AG04450 (cell line): ENCODE measurements at regions not wholly inside any gene's neighbourhood (a gene's known extent, or its start where the extent isn't known, plus 50 kb on each side); places are given as distances from the start of the nearest gene placed in this dataset.
"Not testable (repeated sequence)": the region's sequence is repeated elsewhere in the genome, so short reads cannot be mapped to it uniquely, and the experiment has no call there.

Source experiments
- CTCF ChIA-PET: fragments of 300-600, 350-600 bp; formaldehyde crosslinking; extraction: SDS; loops from one replicate; lab custom pipeline; 2022; ENCODE audit warnings: antibody characterized with exemption, inconsistent platforms; lab: Charles Lee
- POLR2A ChIA-PET: fragments of 350-600 bp; formaldehyde crosslinking; extraction: SDS; loops from one replicate; lab custom pipeline; 2021; ENCODE audit warnings: antibody characterized with exemption, inconsistent platforms; lab: Yijun Ruan, JAX
- DNase-seq: peaks from one replicate; pipeline ENCODE4 v3.0.0-alpha.2; 2011; ENCODE audit warnings: low read depth, low spot score
- H3K27ac ChIP-seq: one replicate; pipeline ENCODE4 v1.5.1; 2012; ENCODE audit warnings: low read depth, low read length, control low read depth
- H3K27me3 ChIP-seq: one replicate; pipeline ENCODE4 v1.6.0; 2012; ENCODE audit warnings: low read length; ENCODE audit not compliant: control insufficient read depth, insufficient read depth
- H3K4me3 ChIP-seq: 2 replicates; pipeline ENCODE4 v1.5.1; 2011; ENCODE audit warnings: mild to moderate bottlenecking, low read depth, low read length, control low read depth
- H3K9me3 ChIP-seq: 2 replicates; pipeline ENCODE4 v1.5.1; 2012; ENCODE audit warnings: low read length; ENCODE audit not compliant: control insufficient read depth, insufficient read depth
- TF ChIP-seq, protein P1 (sequence below): IDR thresholded peaks from 2 replicates; pipeline ENCODE4 v1.5.1; 2011; ENCODE audit warnings: low read depth, low read length, control low read depth, inconsistent platforms

DNA sequence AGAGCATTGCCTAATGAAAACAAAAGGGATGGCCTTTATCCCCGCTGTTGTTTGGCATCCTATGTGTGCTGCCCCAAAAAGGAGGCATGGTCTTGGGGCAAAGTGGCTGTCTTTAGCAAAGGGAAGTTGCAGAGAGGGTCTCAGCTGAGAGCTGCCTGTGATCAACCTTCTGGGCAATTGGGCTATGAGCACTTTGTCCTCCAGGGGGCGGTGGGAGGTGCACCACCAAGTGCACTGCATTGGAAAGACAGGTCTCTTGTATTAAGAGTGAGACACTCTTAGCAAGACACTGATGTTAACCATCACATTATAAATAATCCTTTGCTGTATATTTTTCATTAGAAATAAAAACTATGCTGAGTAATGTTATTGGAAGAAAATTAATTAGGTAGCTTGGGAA, 314.8 kb downstream of the POM121L12 start:
- Histone ChIP-seq H3K9me3 (peaks cover 6% of the 10 kb centered on the region; the same call in 1 of the 2 replicates), H3K27me3 (no peaks in the 10 kb centered on the region), H3K27ac (no peak overlapping the region), H3K4me3 (no peak overlapping the region)
- no peak for DNase-seq
- TF ChIP-seq, protein P1, sequence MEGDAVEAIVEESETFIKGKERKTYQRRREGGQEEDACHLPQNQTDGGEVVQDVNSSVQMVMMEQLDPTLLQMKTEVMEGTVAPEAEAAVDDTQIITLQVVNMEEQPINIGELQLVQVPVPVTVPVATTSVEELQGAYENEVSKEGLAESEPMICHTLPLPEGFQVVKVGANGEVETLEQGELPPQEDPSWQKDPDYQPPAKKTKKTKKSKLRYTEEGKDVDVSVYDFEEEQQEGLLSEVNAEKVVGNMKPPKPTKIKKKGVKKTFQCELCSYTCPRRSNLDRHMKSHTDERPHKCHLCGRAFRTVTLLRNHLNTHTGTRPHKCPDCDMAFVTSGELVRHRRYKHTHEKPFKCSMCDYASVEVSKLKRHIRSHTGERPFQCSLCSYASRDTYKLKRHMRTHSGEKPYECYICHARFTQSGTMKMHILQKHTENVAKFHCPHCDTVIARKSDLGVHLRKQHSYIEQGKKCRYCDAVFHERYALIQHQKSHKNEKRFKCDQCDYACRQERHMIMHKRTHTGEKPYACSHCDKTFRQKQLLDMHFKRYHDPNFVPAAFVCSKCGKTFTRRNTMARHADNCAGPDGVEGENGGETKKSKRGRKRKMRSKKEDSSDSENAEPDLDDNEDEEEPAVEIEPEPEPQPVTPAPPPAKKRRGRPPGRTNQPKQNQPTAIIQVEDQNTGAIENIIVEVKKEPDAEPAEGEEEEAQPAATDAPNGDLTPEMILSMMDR = no peak
- CTCF ChIA-PET = no interaction called here
- POLR2A ChIA-PET = no interaction called here

DNA sequence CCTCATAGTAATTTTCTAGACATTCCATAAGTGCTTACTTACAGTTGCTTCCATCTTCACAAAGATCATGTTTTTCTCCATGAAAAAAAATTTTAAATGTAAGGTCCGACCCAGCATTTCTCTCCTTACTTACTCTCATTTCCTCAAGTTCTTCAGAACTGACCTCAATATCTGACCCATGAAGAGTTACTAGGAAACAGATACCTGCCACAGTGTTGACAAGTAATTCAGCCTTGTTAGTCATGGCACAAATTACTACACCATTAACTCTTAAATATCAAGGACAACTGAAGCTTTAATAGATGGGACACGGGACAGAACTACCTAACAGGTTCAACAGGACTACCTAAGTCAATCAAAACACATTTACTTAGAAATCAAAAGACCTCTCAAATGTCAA, 316.2 kb downstream of the POM121L12 start:
- ChIA-PET CTCF (no interaction called here), POLR2A (no interaction called here)
- DNase-seq = no peak
- Histone ChIP-seq H3K4me3 (no peak overlapping the region), H3K27ac (no peak overlapping the region), H3K9me3 (peaks cover 10% of the 10 kb centered on the region; the same call in 1 of the 2 replicates), H3K27me3 (no peaks in the 10 kb centered on the region)
- TF ChIP-seq, protein P1 = no peak

DNA sequence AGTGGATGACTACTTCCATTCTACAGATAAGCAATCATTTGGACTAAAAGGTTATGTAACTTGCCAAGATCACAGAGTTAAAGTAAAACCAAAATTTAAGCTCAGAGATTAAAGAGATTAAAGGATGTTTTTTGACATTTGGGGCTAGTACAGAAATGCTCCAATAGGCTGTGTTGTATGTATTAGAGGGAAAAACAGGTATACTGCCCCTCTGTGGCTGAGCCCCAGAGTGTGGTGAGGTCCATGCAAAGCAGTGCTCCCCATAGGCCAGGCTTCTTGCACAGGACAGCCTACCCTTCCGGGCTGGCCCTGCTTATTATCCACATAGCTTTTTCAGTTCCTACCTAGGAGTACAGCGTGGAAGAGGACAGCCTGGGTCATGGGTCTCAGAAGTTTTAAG, 322.8 kb downstream of the POM121L12 start:
- H3K9me3 ChIP-seq = peaks cover 7% of the 10 kb centered on the region; the same call in 1 of the 2 replicates
- TF ChIP-seq, protein P1 = no peak
- no peak overlapping the region for H3K4me3 ChIP-seq
- no peaks in the 10 kb centered on the region for H3K27me3 ChIP-seq
- ChIA-PET CTCF (no interaction called here), POLR2A (no interaction called here)
- no peak for DNase-seq
- H3K27ac ChIP-seq = no peak overlapping the region

DNA sequence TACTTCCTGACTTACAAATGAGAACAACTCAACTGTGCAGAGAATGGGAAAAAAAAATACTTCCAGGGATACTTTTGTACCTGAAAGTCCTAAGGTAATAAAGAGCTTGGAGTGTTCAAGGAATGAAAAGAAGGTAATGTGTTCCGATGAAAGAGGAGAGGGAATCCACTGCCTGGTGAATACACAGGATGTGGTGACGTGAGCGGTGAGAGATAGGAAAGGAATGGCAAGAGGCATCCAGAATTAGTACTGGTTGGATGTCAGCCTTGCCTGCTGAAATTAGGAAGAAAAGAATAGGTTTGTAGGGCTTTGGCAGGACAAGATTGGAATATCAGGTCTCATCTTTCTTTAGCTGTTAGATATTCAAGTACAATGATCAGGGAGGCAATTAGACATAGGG, 347.7 kb downstream of the POM121L12 start:
- ChIA-PET CTCF (no interaction called here), POLR2A (no interaction called here)
- peaks cover 35% of the 10 kb centered on the region for H3K9me3 ChIP-seq
- no peaks in the 10 kb centered on the region for H3K27me3 ChIP-seq
- H3K4me3 ChIP-seq = no peak overlapping the region
- TF ChIP-seq, protein P1 = no peak
- DNase-seq = no peak
- no peak overlapping the region for H3K27ac ChIP-seq

DNA sequence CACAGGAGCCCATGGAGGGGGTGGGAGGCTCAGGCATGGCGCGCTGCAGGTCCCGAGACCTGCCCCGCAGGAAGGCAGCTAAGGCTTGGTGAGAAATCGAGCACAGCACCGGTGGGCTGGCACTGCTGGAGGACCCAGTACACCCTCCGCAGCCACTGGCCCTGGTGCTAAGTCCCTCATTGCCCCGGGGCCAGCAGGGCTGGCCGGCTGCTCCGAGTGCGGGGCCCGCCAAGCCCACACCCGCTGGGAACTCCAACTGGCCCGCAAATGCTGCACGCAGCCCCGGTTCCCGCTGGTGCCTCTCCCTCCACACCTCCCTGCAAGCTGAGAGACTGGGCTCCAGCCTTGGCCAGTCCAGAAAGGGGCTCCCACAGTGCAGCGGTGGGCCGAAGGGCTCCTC, 349.8 kb downstream of the POM121L12 start:
- DNase-seq, H3K27ac ChIP-seq, H3K27me3 ChIP-seq, CTCF ChIA-PET, H3K4me3 ChIP-seq, POLR2A ChIA-PET: not testable (repeated sequence)
- peaks cover 30% of the 10 kb centered on the region for H3K9me3 ChIP-seq

DNA sequence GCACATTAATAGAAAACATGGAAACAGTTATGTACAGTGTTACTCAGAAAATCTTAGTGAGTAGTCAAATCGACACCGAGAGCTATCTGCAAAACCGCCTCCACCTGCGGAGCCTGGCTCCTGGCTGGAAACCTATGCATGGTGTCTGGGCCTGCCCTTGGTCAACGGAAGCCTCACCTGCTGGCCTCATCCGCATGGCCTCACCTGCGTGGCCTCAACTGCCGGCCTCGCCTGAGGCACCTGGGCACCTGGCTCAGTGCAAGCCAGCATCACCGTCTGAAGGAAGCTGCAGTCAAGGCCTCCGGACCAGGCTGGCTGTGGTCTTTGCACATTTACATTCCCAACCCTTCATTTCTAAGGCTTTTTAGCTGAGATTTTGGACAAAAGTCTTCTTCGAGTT, 352.1 kb downstream of the POM121L12 start:
- Histone ChIP-seq H3K27me3 (no peaks in the 10 kb centered on the region), H3K9me3 (peaks cover 22% of the 10 kb centered on the region), H3K4me3 (no peak overlapping the region), H3K27ac (no peak overlapping the region)
- TF ChIP-seq, protein P1 = no peak
- ChIA-PET POLR2A (no interaction called here), CTCF (no interaction called here)
- no peak for DNase-seq
